HepG2 (cell line): ENCODE measurements at regions not wholly inside any gene's neighbourhood (a gene's known extent, or its start where the extent isn't known, plus 50 kb on each side); places are given as distances from the start of the nearest gene placed in this dataset.

ENCODE experiments used
- ATAC-seq: fragments of 200-7000 bp; cut with Tn5 transposase; 3 replicates; pipeline ENCODE4 v1.9.1; 2020; ENCODE audit warnings: mild to moderate bottlenecking, moderate library complexity
- BruUV-seq: library from RNA; stranded (reverse); fragments of 400-500 nt; replicated peaks from 2 replicates; lab custom pipeline; 2021; lab: Mats Ljungman, UMichigan
- CTCF ChIA-PET: fragments of 300-600 bp; formaldehyde crosslinking; extraction: SDS; loops from one replicate; lab custom pipeline; 2021; ENCODE audit warnings: low total read pairs, inconsistent platforms, low intra/inter-chr PET ratio; lab: Yijun Ruan, JAX
- POLR2A ChIA-PET: fragments of 350-600 bp; sonication (Branson Sonifier 250); formaldehyde crosslinking; loops from one replicate; lab custom pipeline; 2020; ENCODE audit warnings: antibody characterized with exemption, inconsistent platforms; lab: Yijun Ruan, JAX
- DNase-seq: peaks from one replicate; pipeline ENCODE4 v3.0.0-alpha.2; 2015; ENCODE audit warnings: low spot score
- FAIRE-seq: peaks from 3 replicates; lab custom pipeline; 2011; peaks lifted over from hg19 to GRCh38; lab: Jason Lieb, UNC
- H2AFZ ChIP-seq: one replicate; pipeline ENCODE4 v1.6.1; 2011; ENCODE audit warnings: low read length, inconsistent platforms
- H3K27ac ChIP-seq: fragments of 300-600 bp; 3 replicates; pipeline ENCODE4 v1.8.0; 2011; ENCODE audit warnings: mixed run types, mild to moderate bottlenecking, mixed read lengths, low read length, inconsistent platforms; ENCODE audit not compliant: insufficient read depth; ENCODE audit errors: extremely low read length
- H3K27me3 ChIP-seq, 2 experiments: fragments of 200-600 bp in 1 of 2; 2 replicates in 1 of 2; 3 replicates in 1 of 2; pipeline versions ENCODE4 v1.6.0 to v1.8.0; 2011; ENCODE audit warnings: low read length in 2 of 2, mild to moderate bottlenecking in 2 of 2, moderate library complexity in 2 of 2, inconsistent platforms in 1 of 2; ENCODE audit not compliant: insufficient read depth in 2 of 2, control insufficient read depth in 1 of 2
- H3K36me3 ChIP-seq, 2 experiments: fragments of 200-600 bp in 1 of 2; replicated peaks in 1 of 2; 2 replicates in 1 of 2; 3 replicates in 1 of 2; pipeline versions ENCODE4 v1.5.1 to v1.8.0; 2011; ENCODE audit warnings: low read length in 2 of 2, inconsistent platforms in 1 of 2; ENCODE audit not compliant: insufficient read depth in 2 of 2, control insufficient read depth in 1 of 2
- H3K4me1 ChIP-seq: 2 replicates; pipeline ENCODE4 v1.5.1; 2012; ENCODE audit warnings: low read length, inconsistent platforms; ENCODE audit not compliant: insufficient read depth
- H3K4me2 ChIP-seq: 2 replicates; pipeline ENCODE4 v1.6.0; 2011; ENCODE audit warnings: low read depth, low read length, inconsistent platforms
- H3K4me3 ChIP-seq, 3 experiments: fragments of 200-600 bp in 1 of 3; sonication (generic), shearing (Covaris generic) in 1 of 3; replicated peaks in 1 of 3; 2 replicates each; pipeline ENCODE4 v1.5.1; 2011 to 2016; ENCODE audit warnings: low read length in 3 of 3, inconsistent platforms in 2 of 3, low read depth in 2 of 3, mild to moderate bottlenecking in 2 of 3, control low read depth in 1 of 3, mixed read lengths in 1 of 3; ENCODE audit not compliant: insufficient read depth in 1 of 3
- H3K79me2 ChIP-seq: one replicate; pipeline ENCODE4 v1.6.1; 2011; ENCODE audit warnings: low read length, inconsistent platforms; ENCODE audit not compliant: insufficient read depth
- H3K9ac ChIP-seq: 2 replicates; pipeline ENCODE4 v1.6.0; 2011; ENCODE audit warnings: mild to moderate bottlenecking, low read depth, low read length, inconsistent platforms; ENCODE audit not compliant: insufficient read depth
- H3K9me3 ChIP-seq: 2 replicates; pipeline ENCODE4 v1.5.1; 2012; ENCODE audit warnings: mild to moderate bottlenecking, low read length
- H4K20me1 ChIP-seq: 2 replicates; pipeline ENCODE4 v1.6.0; 2011; ENCODE audit warnings: inconsistent platforms, mild to moderate bottlenecking, low read length, moderate library complexity; ENCODE audit not compliant: insufficient read depth
- HMGXB4 ChIP-seq, 2 experiments: sonication (generic) in 1 of 2; formaldehyde crosslinking in 1 of 2; IDR thresholded peaks; 2 replicates each; pipeline versions ENCODE4 v1.4.0 to v1.6.1; 2018 to 2020; ENCODE audit warnings: missing genetic modification reagents in 2 of 2, borderline replicate concordance in 1 of 2, low read depth in 1 of 2, mild to moderate bottlenecking in 1 of 2, missing biosample characterization in 1 of 2
- NAIF1 ChIP-seq: sonication (generic); formaldehyde crosslinking; IDR thresholded peaks from 2 replicates; pipeline ENCODE4 v1.5.0; 2020; ENCODE audit warnings: mild to moderate bottlenecking, missing genetic modification reagents, borderline replicate concordance
- ZNF207 ChIP-seq: fragments of 450-650 bp; IDR thresholded peaks from 2 replicates; pipeline ENCODE4 v1.6.1; 2016; ENCODE audit warnings: antibody characterized with exemption, borderline replicate concordance
- ZNF773 ChIP-seq: sonication (generic); formaldehyde crosslinking; IDR thresholded peaks from 2 replicates; pipeline ENCODE4 v1.4.0; 2020; ENCODE audit warnings: missing genetic modification reagents, borderline replicate concordance
- ZSCAN22 ChIP-seq: sonication (generic); formaldehyde crosslinking; IDR thresholded peaks from 2 replicates; pipeline ENCODE4 v1.4.0; 2020; ENCODE audit warnings: mild to moderate bottlenecking, missing genetic modification reagents
- WGBS: methylation state at CpG from one replicate; pipeline ENCODE4 v1.1.6; 2017; ENCODE audit warnings: low lambda C conversion rate; 5-methylcytosine and 5-hydroxymethylcytosine counted together
- in situ Hi-C: cut with HindIII; loops from 2 replicates; pipeline ENCODE4 v1.10.0; 2017; ENCODE audit warnings: low pct_unique_long_range_greater_than_20kb; ENCODE audit not compliant: extremely low pct_ligation_motif_present
- intact Hi-C: fragments of 100-400 bp; cut with micrococcal nuclease; formaldehyde crosslinking; loops from one replicate; pipeline ENCODE4 v1.10.0; 2022; ENCODE audit not compliant: unreplicated experiment
- TF ChIP-seq, protein P1 (sequence below): sonication (generic); formaldehyde crosslinking; IDR thresholded peaks from 2 replicates; pipeline ENCODE4 v1.4.0; 2020; ENCODE audit warnings: missing genetic modification reagents, borderline replicate concordance

- Histone ChIP-seq H2AFZ (no peak overlapping the region), H3K27me3 (no peaks in the 10 kb centered on the region), H3K79me2 (no peaks in the 10 kb centered on the region), H3K27ac (no peak overlapping the region), H3K36me3 (no peaks in the 10 kb centered on the region), H3K4me1 (no peaks in the 10 kb centered on the region), H4K20me1 (no peaks in the 10 kb centered on the region), H3K4me3 (no peak overlapping the region), H3K9me3 (no peaks in the 10 kb centered on the region)
- intact Hi-C loops (no loop called here), in situ Hi-C loops (no loop called here)
- ATAC-seq = no peak
- BruUV-seq = no TSS peak
- ChIA-PET CTCF (no interaction called here), POLR2A (no interaction called here)
- no peak for FAIRE-seq
- DNase-seq = no peak
- WGBS = 11% methylated on average over 3 of the region's 3 CpGs
- TF ChIP-seq ZNF773 (CRISPR knock-in tag) (no peak), ZSCAN22 (CRISPR knock-in tag) (no peak), NAIF1 (CRISPR knock-in tag) (no peak), HMGXB4 (CRISPR knock-in tag; IDR thresholded peaks at IDR 0.05; ENCODE audit: borderline replicate concordance in 1 of 2, low read depth in 1 of 2) (no peak), ZNF207 (no peak)
- TF ChIP-seq, protein P1, sequence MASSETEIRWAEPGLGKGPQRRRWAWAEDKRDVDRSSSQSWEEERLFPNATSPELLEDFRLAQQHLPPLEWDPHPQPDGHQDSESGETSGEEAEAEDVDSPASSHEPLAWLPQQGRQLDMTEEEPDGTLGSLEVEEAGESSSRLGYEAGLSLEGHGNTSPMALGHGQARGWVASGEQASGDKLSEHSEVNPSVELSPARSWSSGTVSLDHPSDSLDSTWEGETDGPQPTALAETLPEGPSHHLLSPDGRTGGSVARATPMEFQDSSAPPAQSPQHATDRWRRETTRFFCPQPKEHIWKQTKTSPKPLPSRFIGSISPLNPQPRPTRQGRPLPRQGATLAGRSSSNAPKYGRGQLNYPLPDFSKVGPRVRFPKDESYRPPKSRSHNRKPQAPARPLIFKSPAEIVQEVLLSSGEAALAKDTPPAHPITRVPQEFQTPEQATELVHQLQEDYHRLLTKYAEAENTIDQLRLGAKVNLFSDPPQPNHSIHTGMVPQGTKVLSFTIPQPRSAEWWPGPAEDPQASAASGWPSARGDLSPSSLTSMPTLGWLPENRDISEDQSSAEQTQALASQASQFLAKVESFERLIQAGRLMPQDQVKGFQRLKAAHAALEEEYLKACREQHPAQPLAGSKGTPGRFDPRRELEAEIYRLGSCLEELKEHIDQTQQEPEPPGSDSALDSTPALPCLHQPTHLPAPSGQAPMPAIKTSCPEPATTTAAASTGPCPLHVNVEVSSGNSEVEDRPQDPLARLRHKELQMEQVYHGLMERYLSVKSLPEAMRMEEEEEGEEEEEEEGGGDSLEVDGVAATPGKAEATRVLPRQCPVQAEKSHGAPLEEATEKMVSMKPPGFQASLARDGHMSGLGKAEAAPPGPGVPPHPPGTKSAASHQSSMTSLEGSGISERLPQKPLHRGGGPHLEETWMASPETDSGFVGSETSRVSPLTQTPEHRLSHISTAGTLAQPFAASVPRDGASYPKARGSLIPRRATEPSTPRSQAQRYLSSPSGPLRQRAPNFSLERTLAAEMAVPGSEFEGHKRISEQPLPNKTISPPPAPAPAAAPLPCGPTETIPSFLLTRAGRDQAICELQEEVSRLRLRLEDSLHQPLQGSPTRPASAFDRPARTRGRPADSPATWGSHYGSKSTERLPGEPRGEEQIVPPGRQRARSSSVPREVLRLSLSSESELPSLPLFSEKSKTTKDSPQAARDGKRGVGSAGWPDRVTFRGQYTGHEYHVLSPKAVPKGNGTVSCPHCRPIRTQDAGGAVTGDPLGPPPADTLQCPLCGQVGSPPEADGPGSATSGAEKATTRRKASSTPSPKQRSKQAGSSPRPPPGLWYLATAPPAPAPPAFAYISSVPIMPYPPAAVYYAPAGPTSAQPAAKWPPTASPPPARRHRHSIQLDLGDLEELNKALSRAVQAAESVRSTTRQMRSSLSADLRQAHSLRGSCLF (CRISPR knock-in tag) = no peak
- TF ChIP-seq, all 625 proteins: peak for 0
- no peak overlapping the region for H3K9ac ChIP-seq
- H3K4me2 ChIP-seq = no peak overlapping the region
Measured at GRCh38 chr7:12757443-12757842, 70.0 kb downstream of the ARL4A start.
